Peyer's patch (tissue), 4 donors: ENCODE measurements at regions not wholly inside any gene's neighbourhood (a gene's known extent, or its start where the extent isn't known, plus 50 kb on each side); places are given as distances from the start of the nearest gene placed in this dataset.

Experiments
- DNase-seq, 3 donors: peaks; one replicate each; pipeline ENCODE4 v3.0.0-alpha.2; 2017 to 2019
- H3K27ac ChIP-seq, 4 donors: fragments of 200-600 bp; sonication (generic); one replicate each; pipeline ENCODE4 v1.5.1; 2016 to 2019
- H3K27me3 ChIP-seq, 2 donors: fragments of 200-600 bp; sonication (generic); one replicate each; pipeline ENCODE4 v1.5.1; 2019
- H3K36me3 ChIP-seq, 3 donors: fragments of 200-600 bp; sonication (generic); one replicate each; pipeline ENCODE4 v1.5.1; 2016 to 2019
- H3K4me1 ChIP-seq, 4 donors: fragments of 200-600 bp; sonication (generic); one replicate each; pipeline ENCODE4 v1.5.1; 2016 to 2019
- H3K4me3 ChIP-seq, 4 donors: fragments of 200-600 bp; sonication (generic); 1 replicate in 3 of 4; 2 replicates in 1 of 4; pipeline ENCODE4 v1.5.1; 2016 to 2019; ENCODE audit warnings: mild to moderate bottlenecking in 1 of 4
- H3K9me3 ChIP-seq, 4 donors: fragments of 200-600 bp; sonication (generic); one replicate each; pipeline ENCODE4 v1.5.1; 2016 to 2019; ENCODE audit warnings: mild to moderate bottlenecking in 1 of 4
- CTCF ChIP-seq, 6 experiments: fragments of 450-650 bp in 4 of 6; fragments of 200-600 bp in 2 of 6; sonication (generic) in 1 of 6; IDR thresholded peaks; one replicate each; pipeline ENCODE4 v1.5.1; 2017 to 2019; ENCODE audit warnings: antibody characterized with exemption in 6 of 6, mild to moderate bottlenecking in 3 of 6, moderate library complexity in 1 of 6
- POLR2A ChIP-seq, 2 donors: fragments of 450-650 bp; IDR thresholded peaks; one replicate each; pipeline ENCODE4 v1.5.1; 2017; ENCODE audit warnings: antibody characterized with exemption in 2 of 2, mild to moderate bottlenecking in 2 of 2, moderate library complexity in 2 of 2

GRCh38 chr10:56596257-56596656 lies 235.2 kb upstream of the ZWINT start:
- no peak overlapping the region for H3K27ac ChIP-seq
- H3K4me3 ChIP-seq, result no peak overlapping the region

GRCh38 chr10:56593120-56593519 lies 232.1 kb upstream of the ZWINT start:
- Histone ChIP-seq H3K36me3 (no peaks in the 10 kb centered on the region), H3K27me3 (no peaks in the 10 kb centered on the region), H3K4me1 (no peaks in the 10 kb centered on the region), H3K9me3 (no peaks in the 10 kb centered on the region), H3K4me3 (no peak overlapping the region), H3K27ac (no peak overlapping the region)
- no peak for DNase-seq
- TF ChIP-seq CTCF (IDR thresholded peaks at IDR 0.05) (no peak), POLR2A (IDR thresholded peaks at IDR 0.05) (no peak)

More at GRCh38 chr10:56596257-56596656, 235.2 kb upstream of the ZWINT start:
- H3K4me1 ChIP-seq, result no peaks in the 10 kb centered on the region
- TF ChIP-seq POLR2A (IDR thresholded peaks at IDR 0.05) (no peak), CTCF (IDR thresholded peaks at IDR 0.05) (no peak)
- no peak for DNase-seq
- no peaks in the 10 kb centered on the region for H3K36me3 ChIP-seq
- H3K9me3 ChIP-seq, result no peaks in the 10 kb centered on the region
- peaks cover 0 to under 1% of the 10 kb centered on the region in 2 donors for H3K27me3 ChIP-seq

- H3K9me3 ChIP-seq, result peaks cover 0 to 4% (median 0%) of the 10 kb centered on the region in 4 donors
- H3K27me3 ChIP-seq, result no peaks in the 10 kb centered on the region
- no peak overlapping the region for H3K4me3 ChIP-seq
- no peaks in the 10 kb centered on the region for H3K4me1 ChIP-seq
- no peak for TF ChIP-seq CTCF (IDR thresholded peaks at IDR 0.05)
- no peak for TF ChIP-seq POLR2A (IDR thresholded peaks at IDR 0.05)
- H3K36me3 ChIP-seq, result no peaks in the 10 kb centered on the region
- no peak overlapping the region for H3K27ac ChIP-seq
- no peak for DNase-seq
Measured at GRCh38 chr10:56586461-56586891, 225.4 kb upstream of the ZWINT start.

GRCh38 chr10:56585447-56586171 lies 224.6 kb upstream of the ZWINT start:
- Histone ChIP-seq H3K9me3 (peaks cover 0 to 4% (median 0%) of the 10 kb centered on the region in 4 donors), H3K27ac (no peak overlapping the region), H3K4me3 (no peak overlapping the region), H3K27me3 (no peaks in the 10 kb centered on the region), H3K36me3 (no peaks in the 10 kb centered on the region), H3K4me1 (no peaks in the 10 kb centered on the region)
- no peak for DNase-seq
- TF ChIP-seq POLR2A (IDR thresholded peaks at IDR 0.05), result no peak
- no peak for TF ChIP-seq CTCF (IDR thresholded peaks at IDR 0.05)

GRCh38 chr10:56583316-56583715 lies 222.3 kb upstream of the ZWINT start:
- DNase-seq, result no peak
- H3K4me3 ChIP-seq, result no peak overlapping the region
- H3K4me1 ChIP-seq, result no peaks in the 10 kb centered on the region
- H3K9me3 ChIP-seq, result peaks cover 0 to 4% (median 0%) of the 10 kb centered on the region in 4 donors
- TF ChIP-seq POLR2A (IDR thresholded peaks at IDR 0.05) (no peak), CTCF (IDR thresholded peaks at IDR 0.05) (no peak)
- H3K36me3 ChIP-seq, result no peaks in the 10 kb centered on the region
- H3K27ac ChIP-seq, result no peak overlapping the region
- H3K27me3 ChIP-seq, result no peaks in the 10 kb centered on the region
